Vagina (tissue), 2 donors: ENCODE measurements at regions not wholly inside any gene's neighbourhood (a gene's known extent, or its start where the extent isn't known, plus 50 kb on each side); places are given as distances from the start of the nearest gene placed in this dataset.
A peak's percentile ranks its signal among the peaks of the same experiment; 100 is the strongest.
"Not testable (repeated sequence)": the region's sequence is repeated elsewhere in the genome, so short reads cannot be mapped to it uniquely, and the experiment has no call there.

Experiments
- DNase-seq, 2 donors: peaks; one replicate each; pipeline ENCODE4 v3.0.0-alpha.2; 2017; ENCODE audit errors: extremely low spot score in 2 of 2
- H3K27ac ChIP-seq: fragments of 200-600 bp; sonication (generic); one replicate; pipeline ENCODE4 v1.5.1; 2019
- H3K27me3 ChIP-seq: fragments of 200-600 bp; sonication (generic); one replicate; pipeline ENCODE4 v1.5.1; 2019
- H3K36me3 ChIP-seq, 2 donors: fragments of 200-600 bp; sonication (generic); one replicate each; pipeline ENCODE4 v1.5.1; 2017 to 2019
- H3K4me1 ChIP-seq: fragments of 200-600 bp; sonication (generic); one replicate; pipeline ENCODE4 v1.5.1; 2019
- H3K4me3 ChIP-seq, 2 donors: fragments of 200-600 bp; sonication (generic); 1 replicate in 1 of 2; 2 replicates in 1 of 2; pipeline ENCODE4 v1.5.1; 2016 to 2019
- H3K9me3 ChIP-seq: fragments of 200-600 bp; sonication (generic); one replicate; pipeline ENCODE4 v1.5.1; 2019
- POLR2A ChIP-seq, 2 donors: fragments of 450-650 bp; IDR thresholded peaks; one replicate each; pipeline ENCODE4 v1.6.1; 2017; ENCODE audit warnings: antibody characterized with exemption in 2 of 2, mild to moderate bottlenecking in 2 of 2, moderate library complexity in 2 of 2
- POLR2AphosphoS5 ChIP-seq, 2 donors: sonication (generic); formaldehyde crosslinking; IDR thresholded peaks; one replicate each; pipeline ENCODE4 v1.9.0; 2017; ENCODE audit warnings: antibody characterized with exemption in 2 of 2, mild to moderate bottlenecking in 2 of 2, low read depth in 1 of 2; ENCODE audit not compliant: insufficient read depth in 1 of 2
- intact Hi-C: fragments of 100-400 bp; cut with DNase I; formaldehyde crosslinking; loops from one replicate; pipeline ENCODE4 v1.15.1; 2023
- TF ChIP-seq, protein P1 (sequence below), 3 experiments: fragments of 450-650 bp in 2 of 3; fragments of 200-600 bp in 1 of 3; sonication (generic) in 1 of 3; IDR thresholded peaks; one replicate each; pipeline ENCODE4 v1.5.1; 2017 to 2019; ENCODE audit warnings: antibody characterized with exemption in 3 of 3, mild to moderate bottlenecking in 2 of 3, moderate library complexity in 2 of 3

DNA sequence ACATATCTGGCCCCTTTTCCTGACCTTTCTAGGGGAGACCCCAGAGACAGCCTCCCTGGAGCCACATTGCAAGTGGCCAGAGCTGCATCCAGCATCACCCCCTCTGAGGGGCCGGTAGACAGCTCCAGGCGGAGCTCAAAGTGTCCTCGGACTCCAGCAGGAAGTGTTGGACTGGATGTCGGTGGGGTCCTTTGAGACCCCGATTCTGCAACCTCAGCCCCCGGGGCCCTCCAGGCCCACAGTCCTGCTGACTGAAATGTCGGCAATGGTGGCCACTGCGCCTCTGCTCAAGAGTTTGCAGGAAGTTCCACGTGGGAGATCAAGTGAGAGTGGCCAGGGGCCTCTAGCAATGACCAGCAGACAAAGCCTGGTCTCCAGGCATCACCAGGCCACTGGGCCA is 115.9 kb upstream of the FOXD4L5 start:
- no peak overlapping the region for H3K4me3 ChIP-seq
- DNase-seq = no peak

DNA sequence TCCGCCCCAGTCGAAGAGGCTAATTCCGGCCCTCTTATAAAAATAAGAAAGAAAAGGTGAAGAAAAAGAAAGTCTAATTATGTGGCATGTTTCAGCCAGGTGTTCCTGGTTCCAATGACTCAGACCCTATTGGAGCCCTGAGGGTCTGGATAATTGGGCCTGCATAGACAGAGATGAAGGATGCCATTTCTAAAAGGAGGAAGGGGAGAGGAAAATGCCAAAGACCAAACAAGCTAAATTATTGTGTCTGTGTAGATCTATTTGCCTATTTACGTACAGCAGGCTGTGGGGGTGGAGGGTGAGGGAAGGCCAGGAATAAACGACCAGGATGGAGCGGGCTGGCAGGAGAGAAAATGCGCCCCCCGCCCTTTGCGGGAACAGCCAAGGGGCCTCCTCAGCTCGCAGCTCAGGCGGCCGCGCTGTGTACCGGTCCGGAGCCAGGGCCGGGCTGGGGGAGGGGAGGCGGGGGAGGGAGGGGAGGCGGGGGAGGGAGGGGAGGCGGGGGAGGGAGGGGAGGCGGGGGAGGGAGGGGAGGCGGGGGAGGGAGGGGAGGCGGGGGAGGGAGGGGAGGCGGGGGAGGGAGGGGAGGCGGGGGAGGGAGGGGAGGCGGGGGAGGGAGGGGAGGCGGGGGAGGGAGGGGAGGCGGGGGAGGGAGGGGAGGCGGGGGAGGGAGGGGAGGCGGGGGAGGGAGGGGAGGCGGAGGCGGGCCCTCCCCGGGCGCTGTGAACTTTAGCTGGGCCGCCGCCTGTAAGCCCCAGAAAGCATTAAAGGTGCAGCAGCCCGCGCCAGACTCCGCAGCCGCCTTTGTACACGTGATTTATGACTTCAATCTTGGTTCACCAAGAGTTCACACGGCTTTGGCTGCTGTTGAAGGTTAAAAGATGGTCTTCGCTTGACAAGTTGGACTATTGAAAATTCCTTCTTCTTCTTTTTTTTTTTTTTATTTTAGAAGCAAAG is 113.0 kb upstream of the FOXD4L5 start:
- intact Hi-C loops, H3K36me3 ChIP-seq, H3K27me3 ChIP-seq, H3K4me3 ChIP-seq, H3K9me3 ChIP-seq, H3K27ac ChIP-seq, H3K4me1 ChIP-seq, DNase-seq: not testable (repeated sequence)

More for the DNA sequence above, 115.9 kb upstream of the FOXD4L5 start:
- TF ChIP-seq, protein P1, sequence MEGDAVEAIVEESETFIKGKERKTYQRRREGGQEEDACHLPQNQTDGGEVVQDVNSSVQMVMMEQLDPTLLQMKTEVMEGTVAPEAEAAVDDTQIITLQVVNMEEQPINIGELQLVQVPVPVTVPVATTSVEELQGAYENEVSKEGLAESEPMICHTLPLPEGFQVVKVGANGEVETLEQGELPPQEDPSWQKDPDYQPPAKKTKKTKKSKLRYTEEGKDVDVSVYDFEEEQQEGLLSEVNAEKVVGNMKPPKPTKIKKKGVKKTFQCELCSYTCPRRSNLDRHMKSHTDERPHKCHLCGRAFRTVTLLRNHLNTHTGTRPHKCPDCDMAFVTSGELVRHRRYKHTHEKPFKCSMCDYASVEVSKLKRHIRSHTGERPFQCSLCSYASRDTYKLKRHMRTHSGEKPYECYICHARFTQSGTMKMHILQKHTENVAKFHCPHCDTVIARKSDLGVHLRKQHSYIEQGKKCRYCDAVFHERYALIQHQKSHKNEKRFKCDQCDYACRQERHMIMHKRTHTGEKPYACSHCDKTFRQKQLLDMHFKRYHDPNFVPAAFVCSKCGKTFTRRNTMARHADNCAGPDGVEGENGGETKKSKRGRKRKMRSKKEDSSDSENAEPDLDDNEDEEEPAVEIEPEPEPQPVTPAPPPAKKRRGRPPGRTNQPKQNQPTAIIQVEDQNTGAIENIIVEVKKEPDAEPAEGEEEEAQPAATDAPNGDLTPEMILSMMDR (IDR thresholded peaks at IDR 0.05) = no peak
- no peak for TF ChIP-seq POLR2AphosphoS5 (IDR thresholded peaks at IDR 0.05; ENCODE audit: insufficient read depth in 1 of 2, low read depth in 1 of 2)
- TF ChIP-seq POLR2A (IDR thresholded peaks at IDR 0.05) = no peak
- no peaks in the 10 kb centered on the region for H3K9me3 ChIP-seq
- intact Hi-C loops = no loop called here
- no peak overlapping the region for H3K27ac ChIP-seq
- no peaks in the 10 kb centered on the region for H3K36me3 ChIP-seq
- no peaks in the 10 kb centered on the region for H3K27me3 ChIP-seq
- H3K4me1 ChIP-seq = no peaks in the 10 kb centered on the region

DNA sequence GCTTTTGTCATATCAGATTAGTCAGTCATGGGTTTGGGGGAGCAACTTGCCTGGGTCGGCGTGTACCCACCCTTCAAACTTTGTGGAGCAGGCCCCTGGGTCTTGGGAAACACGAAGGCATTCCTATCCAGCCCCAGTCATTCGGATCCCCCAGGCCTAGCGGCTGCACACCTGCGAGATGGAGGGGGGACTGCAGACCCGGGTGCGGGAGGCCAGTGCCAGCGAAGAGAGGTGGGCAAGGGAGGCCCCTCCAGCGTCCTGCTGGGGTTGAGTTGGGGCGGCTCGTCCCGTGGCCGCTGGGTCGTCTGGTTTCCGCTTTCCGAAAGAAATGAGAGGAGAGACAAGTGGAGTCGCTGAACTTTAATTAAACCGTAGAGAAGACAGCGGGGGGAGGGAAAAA is 112.2 kb upstream of the FOXD4L5 start:
- H3K9me3 ChIP-seq, H3K4me3 ChIP-seq, H3K36me3 ChIP-seq, DNase-seq, H3K27ac ChIP-seq, intact Hi-C loops, H3K4me1 ChIP-seq, H3K27me3 ChIP-seq: not testable (repeated sequence)

DNA sequence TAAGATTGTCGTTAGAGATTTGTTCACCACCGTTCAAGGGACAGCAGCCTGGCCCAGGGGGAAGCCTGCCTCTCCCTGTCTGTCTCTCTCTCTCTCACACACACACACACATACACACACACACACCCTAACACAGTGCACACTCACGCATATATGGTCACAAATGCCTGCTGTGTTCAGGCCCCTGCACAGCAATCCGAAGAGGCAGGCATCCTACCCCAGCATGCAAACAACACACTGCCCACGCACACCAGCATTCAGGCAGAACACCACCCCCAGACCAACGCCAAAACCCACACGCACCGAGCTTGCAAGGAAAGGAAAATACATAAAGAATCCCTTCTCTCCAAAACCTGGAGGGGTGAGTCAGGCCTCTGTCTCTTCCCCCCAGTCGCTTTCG is 111.6 kb upstream of the FOXD4L5 start:
- H3K27me3 ChIP-seq, H3K4me3 ChIP-seq, H3K9me3 ChIP-seq, H3K27ac ChIP-seq, DNase-seq, H3K36me3 ChIP-seq, H3K4me1 ChIP-seq, intact Hi-C loops: not testable (repeated sequence)

DNA sequence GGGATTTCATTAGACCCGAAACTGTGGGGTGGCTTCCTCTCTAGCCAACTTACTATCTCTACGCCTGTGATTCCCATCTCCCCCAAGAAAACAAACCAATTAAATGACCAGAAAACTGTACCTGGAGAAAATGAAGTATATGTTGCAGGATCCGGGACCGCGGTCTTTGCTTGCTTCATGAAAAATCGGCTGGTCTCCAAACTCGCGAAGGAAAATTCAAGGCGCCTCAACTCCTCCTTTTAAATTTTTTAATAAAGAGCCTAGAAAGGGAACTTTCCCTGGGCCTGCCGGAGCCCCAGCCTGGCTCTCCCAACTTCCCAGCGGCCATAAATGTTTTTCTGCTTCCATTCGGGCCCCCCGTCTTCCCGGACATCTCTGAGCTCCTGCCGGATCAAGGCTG is 110.8 kb upstream of the FOXD4L5 start:
- H3K9me3 ChIP-seq, H3K36me3 ChIP-seq, DNase-seq, H3K27ac ChIP-seq, intact Hi-C loops, H3K4me3 ChIP-seq, H3K27me3 ChIP-seq, H3K4me1 ChIP-seq: not testable (repeated sequence)

DNA sequence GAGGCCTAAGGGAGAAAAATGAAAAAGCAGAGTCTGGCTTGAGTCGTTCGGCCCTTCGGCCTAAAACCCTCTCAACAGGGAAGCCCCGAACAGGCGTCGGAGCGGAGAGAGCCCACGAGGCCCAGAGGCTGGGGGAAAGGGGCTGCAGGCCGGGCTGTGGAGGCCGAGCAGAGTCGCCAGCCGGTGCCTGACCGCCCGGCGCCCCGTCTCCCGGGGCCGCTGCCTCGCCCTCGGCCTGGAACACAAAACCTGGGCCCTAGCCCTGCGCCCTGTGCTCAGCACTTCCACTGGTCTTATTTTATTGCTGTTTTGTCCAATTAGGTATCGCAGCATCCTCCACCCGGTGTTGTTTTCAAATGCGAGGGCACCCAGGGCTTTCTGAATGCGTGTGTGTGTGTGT is 110.1 kb upstream of the FOXD4L5 start:
- H3K27ac ChIP-seq, H3K9me3 ChIP-seq, H3K4me3 ChIP-seq, intact Hi-C loops, DNase-seq, H3K4me1 ChIP-seq, H3K27me3 ChIP-seq, H3K36me3 ChIP-seq: not testable (repeated sequence)

DNA sequence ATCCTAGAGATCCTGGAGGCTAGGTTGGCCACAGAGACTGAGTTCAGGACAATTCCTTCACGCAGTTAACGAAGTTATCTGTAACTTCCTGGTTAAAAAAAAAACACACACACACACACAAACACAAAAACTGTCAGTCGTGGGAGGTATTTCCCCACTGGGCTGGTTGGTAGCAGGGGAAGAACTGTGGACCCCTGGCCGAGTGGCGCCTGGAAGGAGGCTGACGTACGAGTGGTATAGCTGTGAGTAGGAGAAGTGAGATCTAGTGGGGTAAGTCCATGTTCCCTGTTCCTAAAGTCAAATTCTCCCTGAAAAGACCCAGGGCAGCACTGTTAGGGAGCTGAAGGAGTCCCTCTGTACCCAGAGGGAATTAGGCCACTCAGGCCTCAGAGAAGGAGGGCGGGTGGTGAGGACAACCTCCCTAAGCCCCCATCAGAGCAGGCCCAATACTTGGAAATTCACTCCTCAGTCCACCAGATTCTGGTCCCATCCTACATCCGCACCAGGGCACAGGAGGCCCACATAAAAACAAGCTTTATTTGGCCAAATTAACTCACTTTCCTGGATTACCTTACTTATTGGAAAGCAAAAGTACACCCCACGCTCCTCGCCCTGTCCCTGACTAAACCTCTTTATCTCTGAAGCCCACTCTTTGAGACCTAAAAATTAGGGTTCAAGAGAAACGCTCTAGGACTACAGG is 108.3 kb upstream of the FOXD4L5 start:
- H3K4me3 ChIP-seq, H3K27ac ChIP-seq, H3K36me3 ChIP-seq, H3K4me1 ChIP-seq, intact Hi-C loops, H3K9me3 ChIP-seq, H3K27me3 ChIP-seq, DNase-seq: not testable (repeated sequence)

DNA sequence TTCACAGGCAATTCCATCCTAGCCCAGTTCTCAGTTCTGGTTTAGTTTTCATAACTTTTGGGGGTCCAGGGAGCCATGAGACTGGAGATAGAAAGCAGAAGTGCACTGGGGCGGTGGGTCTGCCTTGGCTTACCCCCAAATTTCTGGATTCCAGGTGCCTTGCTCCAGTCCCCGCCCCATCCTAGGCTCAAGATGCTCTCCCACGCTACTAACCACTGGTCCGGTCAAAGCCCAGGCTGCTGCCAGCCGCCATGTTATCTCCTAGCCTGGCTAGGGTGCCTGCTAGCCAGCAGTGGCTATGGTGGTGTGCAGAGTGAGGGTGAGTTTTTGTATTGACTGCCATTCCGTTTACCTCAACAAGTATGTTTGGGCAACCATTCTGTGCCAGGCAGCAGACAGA is 107.6 kb upstream of the FOXD4L5 start:
- H3K27ac ChIP-seq, intact Hi-C loops, DNase-seq, H3K4me1 ChIP-seq, H3K36me3 ChIP-seq, H3K9me3 ChIP-seq, H3K4me3 ChIP-seq, H3K27me3 ChIP-seq: not testable (repeated sequence)

DNA sequence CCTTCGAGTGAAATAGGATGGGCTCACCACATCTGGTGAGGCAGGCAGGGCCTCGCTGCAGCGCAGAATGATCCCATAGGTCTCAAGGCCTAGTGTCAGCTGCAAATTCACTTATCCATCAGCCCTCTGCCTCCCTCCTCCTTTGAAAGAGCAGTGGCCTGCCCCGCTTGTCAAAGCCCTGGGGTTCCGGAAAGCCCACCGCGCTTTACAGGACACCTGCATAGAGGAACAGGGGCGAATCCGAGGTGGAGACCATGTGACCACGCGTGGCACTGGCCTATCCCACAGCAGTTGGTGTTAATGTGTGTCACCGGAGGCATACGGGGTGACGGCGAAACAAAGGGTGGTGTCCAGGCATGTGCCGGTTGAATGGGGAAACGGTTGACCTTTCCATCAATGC is 104.7 kb upstream of the FOXD4L5 start:
- H3K27me3 ChIP-seq, H3K36me3 ChIP-seq, H3K27ac ChIP-seq, intact Hi-C loops, H3K4me3 ChIP-seq, H3K4me1 ChIP-seq, H3K9me3 ChIP-seq, DNase-seq: not testable (repeated sequence)

DNA sequence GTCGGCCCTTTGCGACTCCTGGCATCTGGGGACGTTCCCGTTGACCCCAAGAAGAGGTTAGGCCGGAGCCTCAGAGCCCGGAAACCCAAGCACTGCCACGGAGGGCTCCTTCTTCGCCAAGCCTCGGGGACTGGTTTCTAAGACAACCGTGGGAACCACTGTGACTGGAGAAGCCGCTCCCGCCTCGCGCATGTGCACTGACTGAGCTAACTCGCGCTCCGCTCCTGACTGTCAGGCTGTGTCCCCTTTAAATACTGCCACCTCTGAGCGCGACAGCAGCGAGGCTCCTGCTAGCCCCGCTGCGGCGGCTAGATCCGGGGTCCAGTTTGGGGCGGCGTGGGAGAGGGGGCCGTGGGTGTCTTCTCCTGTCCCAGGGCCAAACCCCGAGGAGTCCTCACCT is 104.2 kb upstream of the FOXD4L5 start:
- H3K27me3 ChIP-seq, H3K27ac ChIP-seq, H3K9me3 ChIP-seq, intact Hi-C loops, DNase-seq, H3K4me3 ChIP-seq, H3K4me1 ChIP-seq, H3K36me3 ChIP-seq: not testable (repeated sequence)

DNA sequence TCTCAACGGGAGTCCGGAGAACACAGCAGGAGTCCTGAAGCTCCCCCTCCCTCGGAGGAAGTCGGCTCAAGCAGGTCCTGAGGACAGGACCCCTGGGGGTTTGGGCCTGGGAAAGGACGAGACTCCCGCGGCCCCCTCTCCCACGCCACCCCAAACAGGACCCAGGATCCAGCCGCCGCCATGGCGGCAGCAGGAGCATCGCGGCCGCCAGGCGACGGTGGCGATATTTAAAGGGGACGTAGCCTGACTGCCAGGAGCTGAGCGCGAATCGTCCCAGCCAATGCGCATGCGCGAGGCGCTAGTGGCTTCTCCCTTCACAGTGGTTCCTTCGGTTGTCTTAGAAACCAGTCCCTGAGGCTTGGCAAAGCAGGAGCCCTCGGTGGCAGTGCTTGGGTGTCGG is 101.7 kb upstream of the FOXD4L5 start:
- H3K36me3 ChIP-seq, H3K27ac ChIP-seq, intact Hi-C loops, DNase-seq, H3K4me1 ChIP-seq, H3K9me3 ChIP-seq, H3K27me3 ChIP-seq: not testable (repeated sequence)
- H3K4me3 ChIP-seq = peak overlapping the region; percentile 32 to 44

DNA sequence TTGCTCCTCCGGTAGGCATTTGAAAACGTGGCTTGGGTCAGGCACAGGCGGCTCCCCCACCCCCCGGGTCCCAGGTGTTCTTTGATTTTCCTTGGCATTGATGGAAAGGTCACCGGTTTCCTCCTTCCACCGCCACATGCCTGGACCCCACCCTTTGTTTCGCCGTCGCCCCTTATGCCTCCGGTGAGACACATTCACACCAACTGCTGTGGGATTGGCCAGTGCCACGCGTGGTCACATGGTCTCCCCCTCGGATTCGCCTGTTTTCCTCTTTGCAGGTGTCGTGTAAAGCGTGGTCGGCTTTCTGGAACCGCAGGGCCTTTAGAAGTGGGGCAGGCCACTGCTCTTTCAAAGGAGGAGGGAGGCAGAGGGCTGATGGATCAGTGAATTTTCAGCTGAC is 101.2 kb upstream of the FOXD4L5 start:
- H3K27me3 ChIP-seq, H3K27ac ChIP-seq, H3K9me3 ChIP-seq, H3K4me1 ChIP-seq, intact Hi-C loops, H3K4me3 ChIP-seq, H3K36me3 ChIP-seq, DNase-seq: not testable (repeated sequence)
